SH-SY5Y (cell line): ENCODE measurements at regions not wholly inside any gene's neighbourhood (a gene's known extent, or its start where the extent isn't known, plus 50 kb on each side); places are given as distances from the start of the nearest gene placed in this dataset.

ENCODE experiments used
- GATA2 ChIP-seq: IDR thresholded peaks from 2 replicates; pipeline ENCODE4 v1.6.1; 2011; ENCODE audit warnings: mild to moderate bottlenecking, low read depth, low read length
- GATA3 ChIP-seq: IDR thresholded peaks from 2 replicates; pipeline ENCODE4 v1.6.1; 2011; ENCODE audit warnings: low read depth, mild to moderate bottlenecking, low read length, moderate library complexity

- no peak for TF ChIP-seq GATA2
- TF ChIP-seq GATA3 = no peak
These were observed 69.5 kb upstream of the SMIM15 start for GRCh38 chr5:61231813-61232212.
